AG10803 (cell line): ENCODE measurements at regions not wholly inside any gene's neighbourhood (a gene's known extent, or its start where the extent isn't known, plus 50 kb on each side); places are given as distances from the start of the nearest gene placed in this dataset.

Experiments used
- DNase-seq: peaks from one replicate; pipeline ENCODE4 v3.0.0; 2010; ENCODE audit warnings: low read depth
- H3K4me3 ChIP-seq: 2 replicates; pipeline ENCODE4 v1.5.1; 2011; ENCODE audit warnings: mild to moderate bottlenecking, low read length, control low read depth
- TF ChIP-seq, protein P1 (sequence below): conservative IDR thresholded peaks from 2 replicates; pipeline ENCODE4 v1.5.1; 2011; ENCODE audit warnings: mild to moderate bottlenecking, low read length, control low read depth, inconsistent platforms

DNA sequence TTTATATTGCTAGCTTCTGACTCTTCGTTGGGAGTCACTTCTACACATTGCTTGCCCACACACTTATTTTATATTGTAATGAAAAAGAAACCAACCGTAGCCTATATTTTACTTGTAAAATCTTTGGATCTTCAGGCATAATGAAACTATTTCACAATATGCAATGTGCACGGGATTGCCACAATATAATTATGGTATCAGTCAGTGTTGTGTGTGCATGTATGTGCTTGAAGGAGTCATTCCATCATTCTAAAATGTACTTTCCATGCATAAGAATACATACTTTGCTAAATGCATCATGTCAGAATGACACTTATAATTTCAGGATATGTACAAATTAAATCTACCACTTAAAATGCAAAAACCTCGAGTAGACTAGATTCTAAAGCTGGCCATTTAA, 64.0 kb upstream of the TLE4 start:
- no peak overlapping the region for H3K4me3 ChIP-seq
- DNase-seq = no peak
- TF ChIP-seq, protein P1, sequence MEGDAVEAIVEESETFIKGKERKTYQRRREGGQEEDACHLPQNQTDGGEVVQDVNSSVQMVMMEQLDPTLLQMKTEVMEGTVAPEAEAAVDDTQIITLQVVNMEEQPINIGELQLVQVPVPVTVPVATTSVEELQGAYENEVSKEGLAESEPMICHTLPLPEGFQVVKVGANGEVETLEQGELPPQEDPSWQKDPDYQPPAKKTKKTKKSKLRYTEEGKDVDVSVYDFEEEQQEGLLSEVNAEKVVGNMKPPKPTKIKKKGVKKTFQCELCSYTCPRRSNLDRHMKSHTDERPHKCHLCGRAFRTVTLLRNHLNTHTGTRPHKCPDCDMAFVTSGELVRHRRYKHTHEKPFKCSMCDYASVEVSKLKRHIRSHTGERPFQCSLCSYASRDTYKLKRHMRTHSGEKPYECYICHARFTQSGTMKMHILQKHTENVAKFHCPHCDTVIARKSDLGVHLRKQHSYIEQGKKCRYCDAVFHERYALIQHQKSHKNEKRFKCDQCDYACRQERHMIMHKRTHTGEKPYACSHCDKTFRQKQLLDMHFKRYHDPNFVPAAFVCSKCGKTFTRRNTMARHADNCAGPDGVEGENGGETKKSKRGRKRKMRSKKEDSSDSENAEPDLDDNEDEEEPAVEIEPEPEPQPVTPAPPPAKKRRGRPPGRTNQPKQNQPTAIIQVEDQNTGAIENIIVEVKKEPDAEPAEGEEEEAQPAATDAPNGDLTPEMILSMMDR = no peak

DNA sequence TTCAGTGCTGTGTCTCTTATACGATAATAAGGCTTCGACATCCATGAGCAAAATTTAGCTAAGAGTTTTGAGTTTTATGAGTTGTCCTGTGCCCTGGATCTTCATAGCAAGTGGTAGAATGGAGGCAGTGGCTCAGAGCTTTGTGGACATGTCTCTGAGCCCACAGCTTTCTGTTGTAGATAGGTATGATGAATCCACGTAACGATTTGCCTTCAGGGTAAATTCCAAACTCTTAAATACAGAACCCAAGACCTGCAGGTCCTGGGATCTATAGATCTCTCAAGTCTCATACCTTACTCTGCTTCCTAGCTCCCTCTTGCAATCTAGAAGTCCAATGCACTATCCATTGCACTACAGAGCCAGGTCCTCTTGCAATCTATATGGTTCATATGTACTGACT, 59.5 kb upstream of the TLE4 start:
- TF ChIP-seq, protein P1 = no peak
- no peak for DNase-seq
- H3K4me3 ChIP-seq = no peak overlapping the region
